ENCODE measurements at regions not wholly inside any gene's neighbourhood (a gene's known extent, or its start where the extent isn't known, plus 50 kb on each side); places are given as distances from the start of the nearest gene placed in this dataset.

- TF ChIP-seq GATA2 (IDR thresholded peaks at IDR 0.05; ENCODE audit: low read depth, low read length): no peak
- no peak for TF ChIP-seq GATA3 (IDR thresholded peaks at IDR 0.05; ENCODE audit: low read depth, low read length)
Measured at GRCh38 chr5:104186510-104186909, 623.9 kb upstream of the NUDT12 start.
